ENCODE measurements at regions not wholly inside any gene's neighbourhood (a gene's known extent, or its start where the extent isn't known, plus 50 kb on each side); places are given as distances from the start of the nearest gene placed in this dataset.

GRCh38 chr4:147423229-147423628 lies 57.7 kb upstream of the EDNRA start:
- no peak for DNase-seq (ENCODE audit: low read depth in 2 of 2)

GRCh38 chr4:147425019-147425418 lies 55.9 kb upstream of the EDNRA start:
- DNase-seq (ENCODE audit: low read depth in 2 of 2) = no peak

GRCh38 chr4:147428583-147428982 lies 52.3 kb upstream of the EDNRA start:
- no peak for DNase-seq (ENCODE audit: low read depth in 2 of 2)

- no peak for DNase-seq (ENCODE audit: low read depth in 2 of 2)
Observed at GRCh38 chr4:147430111-147430510, 50.8 kb upstream of the EDNRA start.
